Skeletal muscle satellite cell (primary cell): ENCODE measurements at regions not wholly inside any gene's neighbourhood (a gene's known extent, or its start where the extent isn't known, plus 50 kb on each side); places are given as distances from the start of the nearest gene placed in this dataset.

Source experiments
- H3K27me3 ChIP-seq: 2 replicates; pipeline ENCODE4 v1.7.0; 2013; ENCODE audit warnings: low read length; ENCODE audit not compliant: control insufficient read depth, insufficient read depth
- H3K36me3 ChIP-seq: 2 replicates; pipeline ENCODE4 v1.7.0; 2013; ENCODE audit warnings: mild to moderate bottlenecking, control low read depth, low read length; ENCODE audit not compliant: insufficient read depth
- H3K4me1 ChIP-seq: 2 replicates; pipeline ENCODE4 v1.7.0; 2013; ENCODE audit warnings: low read length; ENCODE audit not compliant: control insufficient read depth, insufficient read depth
- H3K4me2 ChIP-seq: 2 replicates; pipeline ENCODE4 v1.7.0; 2013; ENCODE audit warnings: mild to moderate bottlenecking, low read length
- H3K4me3 ChIP-seq: 2 replicates; pipeline ENCODE4 v1.7.0; 2013; ENCODE audit warnings: low read length
- H3K9ac ChIP-seq: 2 replicates; pipeline ENCODE4 v1.7.0; 2013; ENCODE audit warnings: mild to moderate bottlenecking, low read depth, low read length, moderate library complexity
- H3K9me3 ChIP-seq: replicated peaks from 2 replicates; pipeline ENCODE4 v1.7.0; 2013; ENCODE audit warnings: mild to moderate bottlenecking, control low read depth, low read length

GRCh38 chr12:131457331-131458047 lies 253.4 kb upstream of the SFSWAP start:
- no peak overlapping the region for H3K4me2 ChIP-seq
- H3K27me3 ChIP-seq, result no peaks in the 10 kb centered on the region
- H3K4me1 ChIP-seq, result no peaks in the 10 kb centered on the region
- H3K9me3 ChIP-seq, result peaks cover 8% of the 10 kb centered on the region
- no peaks in the 10 kb centered on the region for H3K36me3 ChIP-seq
- no peak overlapping the region for H3K4me3 ChIP-seq
- H3K9ac ChIP-seq, result no peak overlapping the region

- Histone ChIP-seq H3K36me3 (no peaks in the 10 kb centered on the region), H3K27me3 (no peaks in the 10 kb centered on the region), H3K4me2 (no peak overlapping the region), H3K4me3 (no peak overlapping the region), H3K4me1 (no peaks in the 10 kb centered on the region), H3K9ac (no peak overlapping the region), H3K9me3 (peaks cover 8% of the 10 kb centered on the region)
Measured at GRCh38 chr12:131458048-131458374, 252.9 kb upstream of the SFSWAP start.

GRCh38 chr12:131458931-131459772 lies 251.7 kb upstream of the SFSWAP start:
- Histone ChIP-seq H3K9me3 (peaks cover 8% of the 10 kb centered on the region), H3K4me1 (no peaks in the 10 kb centered on the region), H3K27me3 (no peaks in the 10 kb centered on the region)

GRCh38 chr12:131459773-131460365 lies 251.0 kb upstream of the SFSWAP start:
- no peaks in the 10 kb centered on the region for H3K36me3 ChIP-seq
- H3K27me3 ChIP-seq, result no peaks in the 10 kb centered on the region
- H3K4me1 ChIP-seq, result no peaks in the 10 kb centered on the region
- no peak overlapping the region for H3K4me3 ChIP-seq
- H3K9me3 ChIP-seq, result peaks cover 7% of the 10 kb centered on the region
- H3K4me2 ChIP-seq, result no peak overlapping the region
- H3K9ac ChIP-seq, result no peak overlapping the region

More at GRCh38 chr12:131458931-131459772, 251.7 kb upstream of the SFSWAP start:
- Histone ChIP-seq H3K4me2 (no peak overlapping the region), H3K36me3 (no peaks in the 10 kb centered on the region), H3K4me3 (no peak overlapping the region), H3K9ac (no peak overlapping the region)

GRCh38 chr12:131460520-131460919 lies 250.4 kb upstream of the SFSWAP start:
- H3K9me3 ChIP-seq, result peaks cover 3% of the 10 kb centered on the region
- H3K4me1 ChIP-seq, result no peaks in the 10 kb centered on the region
- no peak overlapping the region for H3K9ac ChIP-seq
- no peaks in the 10 kb centered on the region for H3K27me3 ChIP-seq
- no peak overlapping the region for H3K4me2 ChIP-seq
- H3K36me3 ChIP-seq, result no peaks in the 10 kb centered on the region
- no peak overlapping the region for H3K4me3 ChIP-seq

GRCh38 chr12:131461096-131461495 lies 249.8 kb upstream of the SFSWAP start:
- no peak overlapping the region for H3K4me2 ChIP-seq
- H3K9ac ChIP-seq, result no peak overlapping the region
- H3K27me3 ChIP-seq, result no peaks in the 10 kb centered on the region
- no peak overlapping the region for H3K4me3 ChIP-seq
- peaks cover 3% of the 10 kb centered on the region for H3K9me3 ChIP-seq
- no peaks in the 10 kb centered on the region for H3K4me1 ChIP-seq
- no peaks in the 10 kb centered on the region for H3K36me3 ChIP-seq

GRCh38 chr12:131463174-131463573 lies 247.7 kb upstream of the SFSWAP start:
- no peaks in the 10 kb centered on the region for H3K27me3 ChIP-seq
- H3K4me3 ChIP-seq, result no peak overlapping the region
- no peak overlapping the region for H3K4me2 ChIP-seq
- peaks cover 3% of the 10 kb centered on the region for H3K9me3 ChIP-seq
- H3K9ac ChIP-seq, result no peak overlapping the region
- no peaks in the 10 kb centered on the region for H3K4me1 ChIP-seq
- no peaks in the 10 kb centered on the region for H3K36me3 ChIP-seq

GRCh38 chr12:131464081-131464480 lies 246.8 kb upstream of the SFSWAP start:
- Histone ChIP-seq H3K36me3 (no peaks in the 10 kb centered on the region), H3K9ac (no peak overlapping the region), H3K9me3 (peaks cover 3% of the 10 kb centered on the region), H3K27me3 (no peaks in the 10 kb centered on the region), H3K4me3 (no peak overlapping the region), H3K4me1 (no peaks in the 10 kb centered on the region), H3K4me2 (no peak overlapping the region)

GRCh38 chr12:131466306-131466705 lies 244.6 kb upstream of the SFSWAP start:
- Histone ChIP-seq H3K27me3 (no peaks in the 10 kb centered on the region), H3K9me3 (peaks cover 3% of the 10 kb centered on the region), H3K4me2 (no peak overlapping the region), H3K4me3 (no peak overlapping the region), H3K36me3 (no peaks in the 10 kb centered on the region), H3K9ac (no peak overlapping the region), H3K4me1 (no peaks in the 10 kb centered on the region)

- H3K9ac ChIP-seq, result no peak overlapping the region
- no peaks in the 10 kb centered on the region for H3K4me1 ChIP-seq
- no peaks in the 10 kb centered on the region for H3K36me3 ChIP-seq
- peaks cover 3% of the 10 kb centered on the region for H3K9me3 ChIP-seq
- no peak overlapping the region for H3K4me3 ChIP-seq
- H3K4me2 ChIP-seq, result no peak overlapping the region
- H3K27me3 ChIP-seq, result no peaks in the 10 kb centered on the region
Measured at GRCh38 chr12:131466932-131467331, 244.0 kb upstream of the SFSWAP start.

- Histone ChIP-seq H3K4me1 (no peaks in the 10 kb centered on the region), H3K36me3 (no peaks in the 10 kb centered on the region), H3K4me2 (no peak overlapping the region), H3K27me3 (no peaks in the 10 kb centered on the region), H3K9ac (no peak overlapping the region), H3K9me3 (peaks cover 3% of the 10 kb centered on the region), H3K4me3 (no peak overlapping the region)
Measured at GRCh38 chr12:131468206-131468605, 242.7 kb upstream of the SFSWAP start.
